GM08714 (cell line): ENCODE measurements at regions not wholly inside any gene's neighbourhood (a gene's known extent, or its start where the extent isn't known, plus 50 kb on each side); places are given as distances from the start of the nearest gene placed in this dataset.
"Not testable (repeated sequence)": the region's sequence is repeated elsewhere in the genome, so short reads cannot be mapped to it uniquely, and the experiment has no call there.

ENCODE experiments used
- H3K4me3 ChIP-seq: fragments of 200-500 bp; sonication (Bioruptor generic); 2 replicates; pipeline ENCODE4 v1.5.1; 2014; ENCODE audit warnings: mild to moderate bottlenecking, low read length, inconsistent platforms
- ZNF274 ChIP-seq: IDR thresholded peaks from 2 replicates; pipeline ENCODE4 v1.6.1; 2012; ENCODE audit warnings: mild to moderate bottlenecking, low read depth, low read length

DNA sequence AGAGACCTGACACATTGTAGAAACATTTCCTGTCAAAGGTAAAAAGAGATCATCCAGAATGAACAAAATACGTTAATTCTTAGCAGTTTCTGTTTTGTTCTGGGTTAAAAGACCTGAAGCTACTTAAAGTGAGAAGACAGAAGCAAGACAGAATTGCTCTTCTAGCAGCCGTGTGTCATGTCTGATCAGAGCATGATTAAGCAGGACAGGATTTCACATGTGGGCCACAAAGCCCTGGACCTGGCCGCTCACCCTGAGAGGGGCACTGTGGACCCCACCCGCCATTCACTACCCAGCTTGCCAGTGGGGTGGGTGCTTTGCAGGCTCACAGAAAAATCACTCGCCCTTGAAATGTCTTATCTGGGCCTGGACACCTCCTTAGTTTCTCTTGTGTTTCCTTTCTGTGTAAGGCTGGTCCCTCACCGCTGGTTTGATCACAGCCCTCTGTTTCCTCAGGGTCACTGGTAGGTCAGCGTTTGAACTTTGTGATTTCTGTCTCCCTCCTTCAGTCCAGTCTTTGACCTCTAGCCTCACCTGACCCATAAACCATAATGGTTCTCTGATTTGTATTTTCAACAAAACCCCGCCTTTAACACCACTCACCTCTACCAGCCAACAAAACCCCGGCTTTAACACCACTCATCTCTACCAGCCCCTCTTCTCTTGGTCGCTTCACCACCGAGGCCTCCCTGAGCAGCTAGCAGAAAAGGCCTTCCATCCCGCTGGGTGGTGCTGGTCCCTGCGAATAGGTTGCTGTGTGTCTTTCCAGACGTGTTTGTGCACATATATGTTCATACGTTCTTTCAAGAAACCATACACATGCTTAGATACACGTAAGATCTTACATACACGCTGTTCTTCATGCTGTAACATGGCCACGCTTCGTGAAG, 185.0 kb downstream of the OR4M2 start:
- TF ChIP-seq ZNF274: no peak
- H3K4me3 ChIP-seq: no peak overlapping the region

DNA sequence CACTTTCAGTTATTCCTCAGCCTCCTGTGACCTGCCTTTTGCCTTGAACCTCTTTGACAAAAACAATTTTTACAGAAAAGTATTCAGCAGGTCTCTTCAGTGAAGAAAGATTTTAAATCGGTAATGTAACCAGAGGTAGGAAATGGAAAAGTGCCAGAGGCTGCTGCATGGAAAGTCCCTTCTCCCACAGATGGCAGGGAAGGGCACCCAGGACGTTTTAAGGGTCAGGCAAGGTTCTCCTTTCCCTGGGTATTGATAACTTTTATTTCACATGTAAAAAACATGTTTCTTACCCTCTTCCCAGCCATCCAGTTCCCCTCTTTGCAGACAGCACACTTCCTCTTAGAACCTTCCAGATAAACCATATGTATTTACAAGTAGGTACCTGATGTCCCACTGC, 185.6 kb downstream of the OR4M2 start:
- no peak overlapping the region for H3K4me3 ChIP-seq
- no peak for TF ChIP-seq ZNF274

DNA sequence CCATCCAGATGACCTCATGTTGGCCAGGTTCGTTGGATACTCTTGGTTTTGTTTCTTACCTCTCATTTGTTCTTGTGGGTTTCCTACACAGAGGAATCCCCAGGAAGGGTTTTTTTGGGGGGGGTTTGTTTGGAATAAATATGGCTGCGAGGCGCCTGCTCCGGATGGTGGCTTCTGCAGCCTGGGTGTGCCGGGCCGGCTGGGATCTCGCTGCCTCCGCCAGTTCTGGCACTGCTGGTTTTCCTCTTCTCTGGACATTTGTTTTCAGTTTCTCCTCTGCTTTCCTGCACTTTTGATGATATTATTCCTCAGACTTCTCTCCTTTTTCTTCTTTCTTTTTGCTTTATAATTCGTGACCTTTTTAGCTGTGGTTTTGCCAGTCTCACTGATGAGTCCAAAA, 187.4 kb downstream of the OR4M2 start:
- no peak for TF ChIP-seq ZNF274
- no peak overlapping the region for H3K4me3 ChIP-seq

- not testable (repeated sequence) for H3K4me3 ChIP-seq
Measured at GRCh38 chr15:22268201-22268600, 187.9 kb downstream of the OR4M2 start.

DNA sequence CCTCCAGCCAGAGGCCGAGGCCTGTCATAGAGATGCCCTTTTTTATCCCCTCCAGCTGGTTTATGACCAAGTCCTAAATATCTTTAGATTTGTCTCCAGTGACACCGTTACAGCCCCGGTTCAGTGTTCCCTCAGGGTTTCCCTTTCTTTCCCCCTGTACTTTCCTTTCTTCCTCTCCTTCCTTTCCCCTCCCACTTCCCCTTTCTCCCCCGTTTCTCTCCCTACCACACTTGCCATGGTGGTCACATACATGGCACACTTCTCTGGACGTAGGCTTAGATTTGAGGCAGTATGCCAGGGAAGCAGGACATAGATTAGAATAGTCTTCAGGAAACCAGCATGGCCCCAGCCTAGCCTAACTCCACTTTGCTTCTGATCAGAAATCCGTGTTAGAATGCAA, 188.3 kb downstream of the OR4M2 start:
- not testable (repeated sequence) for H3K4me3 ChIP-seq

GRCh38 chr15:22272286-22273160, 186.2 kb upstream of the GOLGA6L22 start:
- H3K4me3 ChIP-seq: not testable (repeated sequence)

DNA sequence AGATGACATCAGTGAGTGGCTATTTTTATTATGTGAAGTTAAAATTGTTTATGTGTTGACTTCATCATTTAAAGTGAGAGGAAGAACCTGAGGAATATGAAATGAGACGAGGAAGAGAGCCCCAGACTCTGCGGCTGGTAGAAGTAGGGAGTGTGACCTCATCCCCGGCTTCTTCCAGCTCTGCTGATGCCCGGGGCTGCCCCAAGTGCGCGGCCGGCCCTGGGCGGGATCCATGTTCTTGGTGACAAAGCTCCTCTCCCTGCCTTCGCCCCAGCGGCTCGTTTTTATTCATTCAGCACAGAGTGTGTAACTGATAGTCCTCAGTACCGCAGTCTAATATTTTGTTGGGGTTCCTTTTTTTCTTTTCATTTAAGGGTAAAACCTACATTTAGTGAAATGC, 185.5 kb upstream of the GOLGA6L22 start:
- not testable (repeated sequence) for H3K4me3 ChIP-seq

GRCh38 chr15:22274376-22274775, 184.3 kb upstream of the GOLGA6L22 start:
- H3K4me3 ChIP-seq: not testable (repeated sequence)

GRCh38 chr15:22280770-22281169, 177.9 kb upstream of the GOLGA6L22 start:
- not testable (repeated sequence) for H3K4me3 ChIP-seq

GRCh38 chr15:22282794-22283533, 175.7 kb upstream of the GOLGA6L22 start:
- not testable (repeated sequence) for H3K4me3 ChIP-seq

DNA sequence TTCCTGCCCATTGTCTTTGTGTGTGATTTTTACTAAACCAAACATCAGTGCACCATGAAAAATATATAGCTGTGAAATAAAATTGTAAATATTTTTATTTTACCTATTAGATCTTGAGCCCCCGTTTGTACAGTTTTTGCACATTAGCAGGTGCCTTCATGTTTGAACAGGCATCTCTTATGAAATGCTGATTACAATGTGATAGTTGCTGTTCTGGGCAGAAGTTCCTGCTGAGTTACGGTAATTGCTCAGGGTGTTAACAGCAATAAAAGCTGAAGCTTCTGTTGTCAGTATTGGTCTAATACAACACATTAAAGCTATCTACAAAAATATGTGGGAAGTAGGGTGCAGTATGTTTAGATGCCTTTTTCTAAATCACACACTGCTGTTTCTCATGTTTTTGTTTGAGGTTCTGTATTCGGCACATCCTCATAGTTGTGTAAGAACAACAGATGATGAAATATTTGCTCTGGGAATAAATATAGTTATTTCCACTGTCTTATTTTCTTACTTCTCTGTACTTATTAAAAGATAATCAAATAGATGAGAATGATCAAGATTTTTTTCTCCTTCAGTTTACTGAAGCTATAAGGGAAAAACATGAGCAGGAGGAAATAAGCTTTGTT, 173.8 kb upstream of the GOLGA6L22 start:
- not testable (repeated sequence) for H3K4me3 ChIP-seq

GRCh38 chr15:22291054-22291453, 167.6 kb upstream of the GOLGA6L22 start:
- H3K4me3 ChIP-seq: not testable (repeated sequence)

GRCh38 chr15:22303112-22303511, 155.6 kb upstream of the GOLGA6L22 start:
- not testable (repeated sequence) for H3K4me3 ChIP-seq
